ENCODE measurements at regions not wholly inside any gene's neighbourhood (a gene's known extent, or its start where the extent isn't known, plus 50 kb on each side); places are given as distances from the start of the nearest gene placed in this dataset.

- H3K27ac ChIP-seq (ENCODE audit: extremely low read depth, low read depth, low read length) = no peak overlapping the region
- no peaks in the 10 kb centered on the region for H3K4me1 ChIP-seq (ENCODE audit: control insufficient read depth, insufficient read depth, low read length)
- CTCF ChIA-PET = interaction anchor here (1.3 kb wide), 1 partner anchor 8 kb away, joined by 5 read pairs; no protein-coding TSS in a partner anchor
- no peaks in the 10 kb centered on the region for H3K36me3 ChIP-seq (ENCODE audit: control insufficient read depth in 2 of 2, insufficient read depth in 1 of 2, low read length in 2 of 2)
- TF ChIP-seq ZBTB49 (tag by site-specific recombination; IDR thresholded peaks at IDR 0.05; ENCODE audit: low read depth) (no peak), HOXA7 (CRISPR knock-in tag; IDR thresholded peaks at IDR 0.05; ENCODE audit: borderline replicate concordance) (no peak), ZNF423 (tag by site-specific recombination; IDR thresholded peaks at IDR 0.05) (no peak)
- TF ChIP-seq, protein P1, sequence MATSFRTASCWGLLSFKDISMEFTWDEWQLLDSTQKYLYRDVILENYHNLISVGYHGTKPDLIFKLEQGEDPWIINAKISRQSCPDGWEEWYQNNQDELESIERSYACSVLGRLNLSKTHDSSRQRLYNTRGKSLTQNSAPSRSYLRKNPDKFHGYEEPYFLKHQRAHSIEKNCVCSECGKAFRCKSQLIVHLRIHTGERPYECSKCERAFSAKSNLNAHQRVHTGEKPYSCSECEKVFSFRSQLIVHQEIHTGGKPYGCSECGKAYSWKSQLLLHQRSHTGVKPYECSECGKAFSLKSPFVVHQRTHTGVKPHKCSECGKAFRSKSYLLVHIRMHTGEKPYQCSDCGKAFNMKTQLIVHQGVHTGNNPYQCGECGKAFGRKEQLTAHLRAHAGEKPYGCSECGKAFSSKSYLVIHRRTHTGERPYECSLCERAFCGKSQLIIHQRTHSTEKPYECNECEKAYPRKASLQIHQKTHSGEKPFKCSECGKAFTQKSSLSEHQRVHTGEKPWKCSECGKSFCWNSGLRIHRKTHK (tag by site-specific recombination; IDR thresholded peaks at IDR 0.05) = no peak
- POLR2A ChIA-PET = no interaction called here
- no peaks in the 10 kb centered on the region for H3K9me3 ChIP-seq (ENCODE audit: control insufficient read depth, insufficient read depth, low read depth, low read length)
- no peak overlapping the region for H3K4me3 ChIP-seq (ENCODE audit: low read depth, low read length)
Observed at GRCh38 chr5:98627121-98627520, 146.3 kb upstream of the RGMB start.

DNA sequence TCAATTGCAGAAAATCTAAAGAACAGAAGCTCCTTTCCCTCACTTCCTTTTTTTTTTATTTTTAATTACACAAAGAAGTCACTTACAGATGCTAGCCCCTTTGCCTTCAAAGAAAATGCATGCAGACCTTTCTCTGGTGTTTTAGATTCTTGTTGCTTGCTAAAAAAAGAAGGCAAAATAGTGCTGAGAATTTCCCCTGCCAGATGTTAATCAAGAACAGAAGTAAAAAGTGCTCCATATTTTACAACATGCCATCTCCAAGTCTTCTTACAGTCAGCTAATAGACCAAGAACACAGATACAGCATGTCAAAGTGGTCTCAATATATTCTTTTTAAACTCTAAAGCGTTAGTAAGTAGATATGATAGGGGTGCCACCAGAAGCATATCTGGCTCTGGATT is 142.8 kb upstream of the RGMB start:
- ChIA-PET POLR2A (no interaction called here), CTCF (no interaction called here)
- TF ChIP-seq ELK4 (IDR thresholded peaks at IDR 0.05; ENCODE audit: borderline replicate concordance, low read depth, low read length) (no peak), ZNF184 (tag by site-specific recombination; IDR thresholded peaks at IDR 0.05) (no peak), ZNF292 (tag by site-specific recombination; IDR thresholded peaks at IDR 0.05; ENCODE audit: borderline replicate concordance, low read depth) (no peak), ZNF175 (tag by site-specific recombination; IDR thresholded peaks at IDR 0.05) (no peak), ZNF10 (tag by site-specific recombination; IDR thresholded peaks at IDR 0.05) (no peak), KLF1 (tag by site-specific recombination; IDR thresholded peaks at IDR 0.05) (no peak), GFI1B (tag by site-specific recombination; IDR thresholded peaks at IDR 0.05) (no peak), YY2 (tag by site-specific recombination; IDR thresholded peaks at IDR 0.05) (no peak), ZNF24 (tag by site-specific recombination; IDR thresholded peaks at IDR 0.05) (no peak), ZNF843 (tag by site-specific recombination; IDR thresholded peaks at IDR 0.05) (no peak), ZNF202 (tag by site-specific recombination; IDR thresholded peaks at IDR 0.05; ENCODE audit: borderline replicate concordance) (no peak), ZNF677 (tag by site-specific recombination; IDR thresholded peaks at IDR 0.05) (no peak), ZNF830 (tag by site-specific recombination; IDR thresholded peaks at IDR 0.05; ENCODE audit: low read depth) (no peak), ZNF626 (tag by site-specific recombination; IDR thresholded peaks at IDR 0.05) (no peak), ZNF548 (tag by site-specific recombination; IDR thresholded peaks at IDR 0.05) (no peak)
- TF ChIP-seq, protein P2, sequence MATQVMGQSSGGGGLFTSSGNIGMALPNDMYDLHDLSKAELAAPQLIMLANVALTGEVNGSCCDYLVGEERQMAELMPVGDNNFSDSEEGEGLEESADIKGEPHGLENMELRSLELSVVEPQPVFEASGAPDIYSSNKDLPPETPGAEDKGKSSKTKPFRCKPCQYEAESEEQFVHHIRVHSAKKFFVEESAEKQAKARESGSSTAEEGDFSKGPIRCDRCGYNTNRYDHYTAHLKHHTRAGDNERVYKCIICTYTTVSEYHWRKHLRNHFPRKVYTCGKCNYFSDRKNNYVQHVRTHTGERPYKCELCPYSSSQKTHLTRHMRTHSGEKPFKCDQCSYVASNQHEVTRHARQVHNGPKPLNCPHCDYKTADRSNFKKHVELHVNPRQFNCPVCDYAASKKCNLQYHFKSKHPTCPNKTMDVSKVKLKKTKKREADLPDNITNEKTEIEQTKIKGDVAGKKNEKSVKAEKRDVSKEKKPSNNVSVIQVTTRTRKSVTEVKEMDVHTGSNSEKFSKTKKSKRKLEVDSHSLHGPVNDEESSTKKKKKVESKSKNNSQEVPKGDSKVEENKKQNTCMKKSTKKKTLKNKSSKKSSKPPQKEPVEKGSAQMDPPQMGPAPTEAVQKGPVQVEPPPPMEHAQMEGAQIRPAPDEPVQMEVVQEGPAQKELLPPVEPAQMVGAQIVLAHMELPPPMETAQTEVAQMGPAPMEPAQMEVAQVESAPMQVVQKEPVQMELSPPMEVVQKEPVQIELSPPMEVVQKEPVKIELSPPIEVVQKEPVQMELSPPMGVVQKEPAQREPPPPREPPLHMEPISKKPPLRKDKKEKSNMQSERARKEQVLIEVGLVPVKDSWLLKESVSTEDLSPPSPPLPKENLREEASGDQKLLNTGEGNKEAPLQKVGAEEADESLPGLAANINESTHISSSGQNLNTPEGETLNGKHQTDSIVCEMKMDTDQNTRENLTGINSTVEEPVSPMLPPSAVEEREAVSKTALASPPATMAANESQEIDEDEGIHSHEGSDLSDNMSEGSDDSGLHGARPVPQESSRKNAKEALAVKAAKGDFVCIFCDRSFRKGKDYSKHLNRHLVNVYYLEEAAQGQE (tag by site-specific recombination; IDR thresholded peaks at IDR 0.05) = no peak
- TF ChIP-seq, protein P3, sequence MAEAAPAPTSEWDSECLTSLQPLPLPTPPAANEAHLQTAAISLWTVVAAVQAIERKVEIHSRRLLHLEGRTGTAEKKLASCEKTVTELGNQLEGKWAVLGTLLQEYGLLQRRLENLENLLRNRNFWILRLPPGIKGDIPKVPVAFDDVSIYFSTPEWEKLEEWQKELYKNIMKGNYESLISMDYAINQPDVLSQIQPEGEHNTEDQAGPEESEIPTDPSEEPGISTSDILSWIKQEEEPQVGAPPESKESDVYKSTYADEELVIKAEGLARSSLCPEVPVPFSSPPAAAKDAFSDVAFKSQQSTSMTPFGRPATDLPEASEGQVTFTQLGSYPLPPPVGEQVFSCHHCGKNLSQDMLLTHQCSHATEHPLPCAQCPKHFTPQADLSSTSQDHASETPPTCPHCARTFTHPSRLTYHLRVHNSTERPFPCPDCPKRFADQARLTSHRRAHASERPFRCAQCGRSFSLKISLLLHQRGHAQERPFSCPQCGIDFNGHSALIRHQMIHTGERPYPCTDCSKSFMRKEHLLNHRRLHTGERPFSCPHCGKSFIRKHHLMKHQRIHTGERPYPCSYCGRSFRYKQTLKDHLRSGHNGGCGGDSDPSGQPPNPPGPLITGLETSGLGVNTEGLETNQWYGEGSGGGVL (tag by site-specific recombination; IDR thresholded peaks at IDR 0.05) = no peak
- TF ChIP-seq, protein P4, sequence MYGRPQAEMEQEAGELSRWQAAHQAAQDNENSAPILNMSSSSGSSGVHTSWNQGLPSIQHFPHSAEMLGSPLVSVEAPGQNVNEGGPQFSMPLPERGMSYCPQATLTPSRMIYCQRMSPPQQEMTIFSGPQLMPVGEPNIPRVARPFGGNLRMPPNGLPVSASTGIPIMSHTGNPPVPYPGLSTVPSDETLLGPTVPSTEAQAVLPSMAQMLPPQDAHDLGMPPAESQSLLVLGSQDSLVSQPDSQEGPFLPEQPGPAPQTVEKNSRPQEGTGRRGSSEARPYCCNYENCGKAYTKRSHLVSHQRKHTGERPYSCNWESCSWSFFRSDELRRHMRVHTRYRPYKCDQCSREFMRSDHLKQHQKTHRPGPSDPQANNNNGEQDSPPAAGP (tag by site-specific recombination; IDR thresholded peaks at IDR 0.05) = no peak
- no peaks in the 10 kb centered on the region for H3K36me3 ChIP-seq (ENCODE audit: control insufficient read depth in 2 of 2, insufficient read depth in 1 of 2, low read length in 2 of 2)
- H3K27ac ChIP-seq (ENCODE audit: extremely low read depth, low read depth, low read length) = no peak overlapping the region
- no peaks in the 10 kb centered on the region for H3K9me3 ChIP-seq (ENCODE audit: control insufficient read depth, insufficient read depth, low read depth, low read length)
- no peak overlapping the region for H3K4me3 ChIP-seq (ENCODE audit: low read depth, low read length)
- no peaks in the 10 kb centered on the region for H3K4me1 ChIP-seq (ENCODE audit: control insufficient read depth, insufficient read depth, low read length)
